SK-N-MC (cell line): ENCODE measurements at regions not wholly inside any gene's neighbourhood (a gene's known extent, or its start where the extent isn't known, plus 50 kb on each side); places are given as distances from the start of the nearest gene placed in this dataset.

Experiments used
- DNase-seq: peaks from one replicate; pipeline ENCODE4 v3.0.0-alpha.2; 2011; ENCODE audit warnings: low read depth, low spot score
- H3K27ac ChIP-seq: fragments of 200-600 bp; sonication (generic); 2 replicates; pipeline ENCODE4 v1.5.1; 2016; ENCODE audit warnings: mixed run types
- H3K36me3 ChIP-seq: fragments of 200-600 bp; sonication (generic); 2 replicates; pipeline ENCODE4 v1.6.1; 2017; ENCODE audit warnings: antibody characterized with exemption, low read length, mixed read lengths; ENCODE audit not compliant: insufficient read depth
- H3K4me3 ChIP-seq: fragments of 200-600 bp; sonication (generic); 2 replicates; pipeline ENCODE4 v1.5.1; 2016
- H3K9ac ChIP-seq: fragments of 200-600 bp; sonication (generic); 2 replicates; pipeline ENCODE4 v1.8.0; 2017; ENCODE audit warnings: mixed run types, mixed read lengths; ENCODE audit not compliant: insufficient read length
- H3K9me3 ChIP-seq: fragments of 200-600 bp; sonication (generic); 2 replicates; pipeline ENCODE4 v1.6.1; 2017; ENCODE audit warnings: low read depth, mild to moderate bottlenecking, antibody characterized with exemption, low read length, moderate library complexity, mixed read lengths
- EZH2 ChIP-seq: fragments of 200-600 bp; sonication (generic); IDR thresholded peaks from one replicate; pipeline ENCODE4 v1.6.1; 2017; ENCODE audit warnings: antibody characterized with exemption
- FOXP2 ChIP-seq: optimal IDR thresholded peaks from 2 replicates; pipeline ENCODE3; 2011; ENCODE audit warnings: mild to moderate bottlenecking, moderate library complexity; ENCODE audit not compliant: insufficient read depth; ENCODE audit errors: extremely low read length, control extremely low read depth
- POLR2AphosphoS5 ChIP-seq: IDR thresholded peaks from 2 replicates; pipeline ENCODE4 v1.6.1; 2012; ENCODE audit warnings: mild to moderate bottlenecking, low read depth, low read length, borderline replicate concordance

- no peaks in the 10 kb centered on the region for H3K36me3 ChIP-seq
- H3K27ac ChIP-seq: no peak overlapping the region
- TF ChIP-seq FOXP2: no peak
- TF ChIP-seq POLR2AphosphoS5: no peak
- no peak for TF ChIP-seq EZH2
- H3K9me3 ChIP-seq: no peaks in the 10 kb centered on the region
- no peak overlapping the region for H3K4me3 ChIP-seq
- no peak overlapping the region for H3K9ac ChIP-seq
- no peak for DNase-seq
Measured at GRCh38 chr13:72505376-72505775, 222.1 kb downstream of the MZT1 start.

GRCh38 chr13:72504131-72504841 is 223.1 kb downstream of the MZT1 start:
- TF ChIP-seq FOXP2 (no peak), EZH2 (no peak), POLR2AphosphoS5 (no peak)
- no peak for DNase-seq
- Histone ChIP-seq H3K36me3 (no peaks in the 10 kb centered on the region), H3K9ac (no peak overlapping the region), H3K9me3 (no peaks in the 10 kb centered on the region), H3K27ac (no peak overlapping the region), H3K4me3 (no peak overlapping the region)

GRCh38 chr13:72500851-72501250 is 226.6 kb downstream of the MZT1 start:
- no peaks in the 10 kb centered on the region for H3K36me3 ChIP-seq
- TF ChIP-seq POLR2AphosphoS5: no peak
- no peak for TF ChIP-seq EZH2
- TF ChIP-seq FOXP2: no peak
- H3K9ac ChIP-seq: no peak overlapping the region
- no peak overlapping the region for H3K27ac ChIP-seq
- no peaks in the 10 kb centered on the region for H3K9me3 ChIP-seq
- no peak for DNase-seq
- H3K4me3 ChIP-seq: no peak overlapping the region

GRCh38 chr13:72495681-72496080 is 231.7 kb downstream of the MZT1 start:
- Histone ChIP-seq H3K27ac (no peak overlapping the region), H3K4me3 (no peak overlapping the region), H3K9me3 (no peaks in the 10 kb centered on the region), H3K36me3 (no peaks in the 10 kb centered on the region), H3K9ac (no peak overlapping the region)
- no peak for TF ChIP-seq FOXP2
- TF ChIP-seq POLR2AphosphoS5: no peak
- no peak for TF ChIP-seq EZH2
- DNase-seq: no peak

- DNase-seq: no peak
- H3K9me3 ChIP-seq: no peaks in the 10 kb centered on the region
- H3K9ac ChIP-seq: no peak overlapping the region
- H3K36me3 ChIP-seq: no peaks in the 10 kb centered on the region
- no peak for TF ChIP-seq EZH2
- no peak for TF ChIP-seq POLR2AphosphoS5
- TF ChIP-seq FOXP2: no peak
- H3K4me3 ChIP-seq: no peak overlapping the region
- H3K27ac ChIP-seq: no peak overlapping the region
Measured at GRCh38 chr13:72489751-72490150, 237.7 kb downstream of the MZT1 start.

- Histone ChIP-seq H3K36me3 (no peaks in the 10 kb centered on the region), H3K4me3 (no peak overlapping the region), H3K27ac (no peak overlapping the region), H3K9me3 (no peaks in the 10 kb centered on the region), H3K9ac (no peak overlapping the region)
- TF ChIP-seq EZH2 (no peak), FOXP2 (no peak), POLR2AphosphoS5 (no peak)
- DNase-seq: no peak
Measured at GRCh38 chr13:72473321-72473720, 254.1 kb downstream of the MZT1 start.

GRCh38 chr13:72469906-72470305 is 257.5 kb downstream of the MZT1 start:
- Histone ChIP-seq H3K9ac (no peak overlapping the region), H3K36me3 (no peaks in the 10 kb centered on the region), H3K4me3 (no peak overlapping the region), H3K27ac (no peak overlapping the region), H3K9me3 (no peaks in the 10 kb centered on the region)
- TF ChIP-seq EZH2 (no peak), FOXP2 (no peak)
- DNase-seq: no peak

- no peak overlapping the region for H3K27ac ChIP-seq
- TF ChIP-seq POLR2AphosphoS5: no peak
- no peak for TF ChIP-seq FOXP2
- TF ChIP-seq EZH2: no peak
- no peak overlapping the region for H3K4me3 ChIP-seq
- no peak overlapping the region for H3K9ac ChIP-seq
- H3K9me3 ChIP-seq: no peaks in the 10 kb centered on the region
- no peaks in the 10 kb centered on the region for H3K36me3 ChIP-seq
- DNase-seq: no peak
Measured at GRCh38 chr13:72463561-72463960, 263.9 kb downstream of the MZT1 start.

GRCh38 chr13:72462726-72463125 is 264.7 kb downstream of the MZT1 start:
- no peaks in the 10 kb centered on the region for H3K9me3 ChIP-seq
- H3K27ac ChIP-seq: no peak overlapping the region
- no peak overlapping the region for H3K4me3 ChIP-seq
- H3K9ac ChIP-seq: no peak overlapping the region
- DNase-seq: no peak
- no peaks in the 10 kb centered on the region for H3K36me3 ChIP-seq
- no peak for TF ChIP-seq EZH2
- TF ChIP-seq FOXP2: no peak
- TF ChIP-seq POLR2AphosphoS5: no peak
